SK-N-SH (cell line): ENCODE measurements at regions not wholly inside any gene's neighbourhood (a gene's known extent, or its start where the extent isn't known, plus 50 kb on each side); places are given as distances from the start of the nearest gene placed in this dataset.

Experiments
- CTCF ChIA-PET: fragments of 300-600, 350-600 bp; formaldehyde crosslinking; extraction: SDS; loops from one replicate; lab custom pipeline; 2021; lab: Yijun Ruan, JAX
- POLR2A ChIA-PET: fragments of 350-600 bp; sonication (Branson Sonifier 250); formaldehyde crosslinking; extraction: SDS; loops from one replicate; lab custom pipeline; 2020; ENCODE audit warnings: antibody characterized with exemption, inconsistent platforms; lab: Yijun Ruan, JAX
- DNase-seq: peaks from one replicate; pipeline ENCODE4 v3.0.0; 2012
- H2AFZ ChIP-seq: fragments of 200-600 bp; sonication (generic); 2 replicates; pipeline ENCODE4 v1.8.1; 2016; ENCODE audit warnings: antibody characterized with exemption, mild to moderate bottlenecking, low read depth
- H3F3A ChIP-seq: fragments of 200-600 bp; sonication (generic); replicated peaks from 2 replicates; pipeline ENCODE3; 2016; ENCODE audit warnings: antibody characterized with exemption, mild to moderate bottlenecking; ENCODE audit not compliant: insufficient read depth
- H3K27ac ChIP-seq, 2 experiments: fragments of 200-500 bp in 1 of 2; fragments of 200-600 bp in 1 of 2; sonication (Bioruptor generic) in 1 of 2; sonication (generic), shearing (Covaris generic) in 1 of 2; 2 replicates each; pipeline versions ENCODE4 v1.5.1 to v1.6.1; 2014 to 2016; ENCODE audit warnings: low read depth in 2 of 2, inconsistent platforms in 1 of 2, low read length in 1 of 2, mild to moderate bottlenecking in 1 of 2, mixed read lengths in 1 of 2
- H3K27me3 ChIP-seq: fragments of 200-600 bp; sonication (generic), shearing (Covaris generic); 2 replicates; pipeline ENCODE4 v1.6.1; 2016; ENCODE audit warnings: mixed run types; ENCODE audit not compliant: insufficient read depth
- H3K36me3 ChIP-seq, 2 experiments: fragments of 200-500 bp in 1 of 2; fragments of 200-600 bp in 1 of 2; sonication (Bioruptor generic) in 1 of 2; sonication (generic) in 1 of 2; replicated peaks in 1 of 2; 2 replicates each; pipeline versions ENCODE3 to v1.5.1; 2014 to 2016; ENCODE audit warnings: low read length in 1 of 2, mild to moderate bottlenecking in 1 of 2; ENCODE audit not compliant: insufficient read depth in 2 of 2, control insufficient read depth in 1 of 2
- H3K4me1 ChIP-seq, 2 experiments: fragments of 200-500 bp in 1 of 2; fragments of 200-600 bp in 1 of 2; sonication (Bioruptor generic) in 1 of 2; sonication (generic), shearing (Covaris generic) in 1 of 2; 2 replicates each; pipeline versions ENCODE4 v1.5.1 to v1.6.1; 2014 to 2016; ENCODE audit warnings: low read depth in 1 of 2, low read length in 1 of 2, mixed run types in 1 of 2; ENCODE audit not compliant: insufficient read depth in 2 of 2, control insufficient read depth in 1 of 2
- H3K4me2 ChIP-seq: fragments of 200-600 bp; sonication (generic), shearing (Covaris generic); 2 replicates; pipeline ENCODE4 v1.6.1; 2017; ENCODE audit warnings: mixed run types
- H3K4me3 ChIP-seq, 2 experiments: fragments of 200-500 bp in 1 of 2; fragments of 200-600 bp in 1 of 2; sonication (Bioruptor generic) in 1 of 2; sonication (generic), shearing (Covaris generic) in 1 of 2; 2 replicates each; pipeline versions ENCODE4 v1.5.1 to v1.8.1; 2014 to 2016; ENCODE audit warnings: low read depth in 2 of 2, inconsistent platforms in 1 of 2, low read length in 1 of 2, mild to moderate bottlenecking in 1 of 2, mixed read lengths in 1 of 2, moderate library complexity in 1 of 2
- H3K79me2 ChIP-seq: fragments of 200-600 bp; sonication (generic); 2 replicates; pipeline ENCODE4 v1.8.1; 2017; ENCODE audit warnings: mild to moderate bottlenecking; ENCODE audit not compliant: insufficient read depth
- H3K9ac ChIP-seq: fragments of 200-600 bp; sonication (generic); 2 replicates; pipeline ENCODE4 v1.6.1; 2017; ENCODE audit warnings: mixed run types
- H3K9me2 ChIP-seq: fragments of 200-600 bp; sonication (generic); 2 replicates; pipeline ENCODE4 v1.6.1; 2017; ENCODE audit warnings: mixed run types
- H3K9me3 ChIP-seq: fragments of 200-600 bp; sonication (generic); 2 replicates; pipeline ENCODE4 v1.6.1; 2017; ENCODE audit warnings: mixed run types, mild to moderate bottlenecking, moderate library complexity
- H4K20me1 ChIP-seq: fragments of 200-600 bp; sonication (generic); 2 replicates; pipeline ENCODE4 v1.6.1; 2017; ENCODE audit warnings: mild to moderate bottlenecking, mixed run types; ENCODE audit not compliant: insufficient read depth
- CHD2 ChIP-seq: fragments of 150-350 bp; IDR thresholded peaks from 2 replicates; pipeline ENCODE4 v1.6.1; 2018; ENCODE audit warnings: low read length; ENCODE audit not compliant: partially characterized antibody
- ELF1 ChIP-seq: IDR thresholded peaks from 2 replicates; pipeline ENCODE4 v1.4.0; 2012
- EZH2phosphoT487 ChIP-seq: fragments of 200-600 bp; sonication (generic); IDR thresholded peaks from 2 replicates; pipeline ENCODE4 v1.6.1; 2017; ENCODE audit warnings: low read depth, mixed run types, mild to moderate bottlenecking, antibody characterized with exemption, moderate library complexity, borderline replicate concordance
- FOSL2 ChIP-seq: IDR thresholded peaks from 2 replicates; pipeline ENCODE4 v1.4.0; 2012; ENCODE audit warnings: low read depth, mild to moderate bottlenecking, moderate library complexity, borderline replicate concordance
- FOXJ3 ChIP-seq: sonication (generic); formaldehyde crosslinking; IDR thresholded peaks from 2 replicates; pipeline ENCODE4 v1.5.1; 2020; ENCODE audit warnings: mild to moderate bottlenecking, missing genetic modification reagents
- GATA2 ChIP-seq: sonication (generic); formaldehyde crosslinking; IDR thresholded peaks from 2 replicates; pipeline ENCODE4 v1.5.0; 2020; ENCODE audit warnings: mild to moderate bottlenecking, missing genetic modification reagents
- NRF1 ChIP-seq: IDR thresholded peaks from 2 replicates; pipeline ENCODE4 v1.6.1; 2012; ENCODE audit warnings: low read depth, mild to moderate bottlenecking, low read length
- POLR2AphosphoS5 ChIP-seq: IDR thresholded peaks from 2 replicates; pipeline ENCODE4 v1.6.1; 2012; ENCODE audit warnings: low read depth, low read length
- RAD21 ChIP-seq: IDR thresholded peaks from 2 replicates; pipeline ENCODE4 v1.6.1; 2012; ENCODE audit warnings: mild to moderate bottlenecking, low read length
- RXRA ChIP-seq: IDR thresholded peaks from 2 replicates; pipeline ENCODE4 v1.4.0; 2012; ENCODE audit warnings: low read depth, mild to moderate bottlenecking, borderline replicate concordance
- SIN3A ChIP-seq: IDR thresholded peaks from 2 replicates; pipeline ENCODE4 v1.6.1; 2012; ENCODE audit warnings: low read depth, mild to moderate bottlenecking, low read length, moderate library complexity, borderline replicate concordance
- TAF1 ChIP-seq: IDR thresholded peaks from 2 replicates; pipeline ENCODE4 v1.6.1; 2012; ENCODE audit warnings: low read depth, mild to moderate bottlenecking, low read length, moderate library complexity, borderline replicate concordance
- YY1 ChIP-seq: IDR thresholded peaks from 2 replicates; pipeline ENCODE4 v1.4.0; 2012; ENCODE audit warnings: low read depth, mild to moderate bottlenecking
- WGBS: methylation state at CpG from one replicate; pipeline ENCODE4 v1.1.6; 2017; ENCODE audit warnings: low lambda C conversion rate; 5-methylcytosine and 5-hydroxymethylcytosine counted together
- TF ChIP-seq, protein P1 (sequence below): fragments of 200-600 bp; sonication (generic); IDR thresholded peaks from 2 replicates; pipeline ENCODE4 v1.6.1; 2017; ENCODE audit warnings: antibody characterized with exemption, mild to moderate bottlenecking, moderate library complexity
- TF ChIP-seq, protein P2 (sequence below): fragments of 150-350 bp; IDR thresholded peaks from 2 replicates; pipeline ENCODE4 v1.6.1; 2016; ENCODE audit warnings: mild to moderate bottlenecking, low read depth, low read length
- TF ChIP-seq, protein P3 (sequence below): IDR thresholded peaks from 2 replicates; pipeline ENCODE4 v1.4.0; 2012; ENCODE audit warnings: low read depth, borderline replicate concordance
- TF ChIP-seq, protein P4 (sequence below): IDR thresholded peaks from 2 replicates; pipeline ENCODE4 v1.4.0; 2012; ENCODE audit warnings: low read depth
- TF ChIP-seq, protein P5 (sequence below): IDR thresholded peaks from 2 replicates; pipeline ENCODE4 v1.6.1; 2012; ENCODE audit warnings: mild to moderate bottlenecking, low read depth, low read length, moderate library complexity
- TF ChIP-seq, protein P6 (sequence below): fragments of 150-350 bp; IDR thresholded peaks from 2 replicates; pipeline ENCODE4 v1.6.1; 2017; ENCODE audit warnings: antibody characterized with exemption, low read length, low read depth, borderline replicate concordance

DNA sequence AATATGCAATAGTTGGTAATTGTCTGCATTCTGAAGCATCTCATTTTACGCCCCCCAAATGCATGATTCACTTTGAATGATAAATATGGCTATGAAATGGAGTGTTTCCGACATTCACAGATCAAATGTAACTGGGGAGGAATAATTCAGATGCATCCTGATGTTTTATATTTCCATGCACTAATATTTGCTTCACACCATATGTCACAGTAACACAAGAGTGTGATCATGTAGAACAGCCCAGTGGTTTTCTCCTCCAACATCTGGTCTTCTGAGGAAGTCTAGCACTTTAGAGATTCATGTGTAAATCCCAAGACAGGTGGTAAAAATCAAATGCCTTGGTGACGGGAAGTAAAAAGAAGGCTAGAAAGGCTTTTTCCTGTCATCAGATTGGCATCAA, 273.1 kb downstream of the DIO2 start:
- Histone ChIP-seq H3K79me2 (no peaks in the 10 kb centered on the region), H3K4me2 (no peak overlapping the region), H3K36me3 (no peaks in the 10 kb centered on the region), H3K9ac (no peak overlapping the region), H3K9me2 (no peaks in the 10 kb centered on the region), H3K27ac (no peak overlapping the region), H3K4me3 (no peak overlapping the region), H3K4me1 (no peaks in the 10 kb centered on the region), H3F3A (no peaks in the 10 kb centered on the region), H3K9me3 (no peaks in the 10 kb centered on the region), H3K27me3 (no peaks in the 10 kb centered on the region; the same call in 1 of the 2 replicates), H4K20me1 (no peaks in the 10 kb centered on the region), H2AFZ (no peak overlapping the region)
- no peak for DNase-seq
- CTCF ChIA-PET = no interaction called here
- WGBS = 12% methylated on average over 3 of the region's 3 CpGs
- POLR2A ChIA-PET = no interaction called here
- TF ChIP-seq, protein P1, sequence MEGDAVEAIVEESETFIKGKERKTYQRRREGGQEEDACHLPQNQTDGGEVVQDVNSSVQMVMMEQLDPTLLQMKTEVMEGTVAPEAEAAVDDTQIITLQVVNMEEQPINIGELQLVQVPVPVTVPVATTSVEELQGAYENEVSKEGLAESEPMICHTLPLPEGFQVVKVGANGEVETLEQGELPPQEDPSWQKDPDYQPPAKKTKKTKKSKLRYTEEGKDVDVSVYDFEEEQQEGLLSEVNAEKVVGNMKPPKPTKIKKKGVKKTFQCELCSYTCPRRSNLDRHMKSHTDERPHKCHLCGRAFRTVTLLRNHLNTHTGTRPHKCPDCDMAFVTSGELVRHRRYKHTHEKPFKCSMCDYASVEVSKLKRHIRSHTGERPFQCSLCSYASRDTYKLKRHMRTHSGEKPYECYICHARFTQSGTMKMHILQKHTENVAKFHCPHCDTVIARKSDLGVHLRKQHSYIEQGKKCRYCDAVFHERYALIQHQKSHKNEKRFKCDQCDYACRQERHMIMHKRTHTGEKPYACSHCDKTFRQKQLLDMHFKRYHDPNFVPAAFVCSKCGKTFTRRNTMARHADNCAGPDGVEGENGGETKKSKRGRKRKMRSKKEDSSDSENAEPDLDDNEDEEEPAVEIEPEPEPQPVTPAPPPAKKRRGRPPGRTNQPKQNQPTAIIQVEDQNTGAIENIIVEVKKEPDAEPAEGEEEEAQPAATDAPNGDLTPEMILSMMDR = no peak
- no peak for TF ChIP-seq GATA2 (CRISPR knock-in tag)
- no peak for TF ChIP-seq RAD21
- no peak for TF ChIP-seq YY1
- no peak for TF ChIP-seq FOXJ3 (CRISPR knock-in tag)
- TF ChIP-seq NRF1 = no peak
- no peak for TF ChIP-seq SIN3A
- no peak for TF ChIP-seq ELF1
- TF ChIP-seq, protein P2, sequence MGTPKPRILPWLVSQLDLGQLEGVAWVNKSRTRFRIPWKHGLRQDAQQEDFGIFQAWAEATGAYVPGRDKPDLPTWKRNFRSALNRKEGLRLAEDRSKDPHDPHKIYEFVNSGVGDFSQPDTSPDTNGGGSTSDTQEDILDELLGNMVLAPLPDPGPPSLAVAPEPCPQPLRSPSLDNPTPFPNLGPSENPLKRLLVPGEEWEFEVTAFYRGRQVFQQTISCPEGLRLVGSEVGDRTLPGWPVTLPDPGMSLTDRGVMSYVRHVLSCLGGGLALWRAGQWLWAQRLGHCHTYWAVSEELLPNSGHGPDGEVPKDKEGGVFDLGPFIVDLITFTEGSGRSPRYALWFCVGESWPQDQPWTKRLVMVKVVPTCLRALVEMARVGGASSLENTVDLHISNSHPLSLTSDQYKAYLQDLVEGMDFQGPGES = no peak
- TF ChIP-seq FOSL2 = no peak
- TF ChIP-seq RXRA = no peak
- TF ChIP-seq, protein P3, sequence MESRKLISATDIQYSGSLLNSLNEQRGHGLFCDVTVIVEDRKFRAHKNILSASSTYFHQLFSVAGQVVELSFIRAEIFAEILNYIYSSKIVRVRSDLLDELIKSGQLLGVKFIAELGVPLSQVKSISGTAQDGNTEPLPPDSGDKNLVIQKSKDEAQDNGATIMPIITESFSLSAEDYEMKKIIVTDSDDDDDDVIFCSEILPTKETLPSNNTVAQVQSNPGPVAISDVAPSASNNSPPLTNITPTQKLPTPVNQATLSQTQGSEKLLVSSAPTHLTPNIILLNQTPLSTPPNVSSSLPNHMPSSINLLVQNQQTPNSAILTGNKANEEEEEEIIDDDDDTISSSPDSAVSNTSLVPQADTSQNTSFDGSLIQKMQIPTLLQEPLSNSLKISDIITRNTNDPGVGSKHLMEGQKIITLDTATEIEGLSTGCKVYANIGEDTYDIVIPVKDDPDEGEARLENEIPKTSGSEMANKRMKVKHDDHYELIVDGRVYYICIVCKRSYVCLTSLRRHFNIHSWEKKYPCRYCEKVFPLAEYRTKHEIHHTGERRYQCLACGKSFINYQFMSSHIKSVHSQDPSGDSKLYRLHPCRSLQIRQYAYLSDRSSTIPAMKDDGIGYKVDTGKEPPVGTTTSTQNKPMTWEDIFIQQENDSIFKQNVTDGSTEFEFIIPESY = no peak
- TF ChIP-seq CHD2 = no peak

DNA sequence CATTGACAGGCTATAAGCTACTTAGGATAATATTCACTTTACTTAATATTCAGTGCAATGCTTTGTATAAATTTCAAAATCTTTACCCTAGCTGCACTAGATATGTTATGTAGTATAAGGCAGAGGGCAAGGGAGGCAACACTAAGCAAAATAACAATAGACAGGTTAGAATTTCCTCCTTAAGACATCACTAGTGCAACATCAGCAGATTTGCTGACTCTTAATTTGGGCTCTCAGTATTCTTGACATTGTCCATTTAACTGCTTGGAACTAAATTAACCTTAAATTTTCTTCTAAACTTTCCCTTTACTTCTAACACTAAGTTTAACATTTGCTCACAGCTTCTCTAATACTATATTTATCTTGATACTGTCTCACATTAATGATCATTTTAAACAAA, 273.9 kb downstream of the DIO2 start:
- H3K27me3 ChIP-seq = no peaks in the 10 kb centered on the region; the same call in 1 of the 2 replicates
- H3K9me3 ChIP-seq = no peaks in the 10 kb centered on the region
- no peaks in the 10 kb centered on the region for H3F3A ChIP-seq
- H3K36me3 ChIP-seq = no peaks in the 10 kb centered on the region
- H3K4me3 ChIP-seq = no peak overlapping the region
- POLR2A ChIA-PET = no interaction called here
- no peaks in the 10 kb centered on the region for H3K4me1 ChIP-seq
- H3K79me2 ChIP-seq = no peaks in the 10 kb centered on the region
- H3K9me2 ChIP-seq = no peaks in the 10 kb centered on the region
- H2AFZ ChIP-seq = no peak overlapping the region
- DNase-seq = no peak
- H3K9ac ChIP-seq = no peak overlapping the region
- H3K4me2 ChIP-seq = no peak overlapping the region
- H3K27ac ChIP-seq = no peak overlapping the region
- CTCF ChIA-PET = no interaction called here
- no peaks in the 10 kb centered on the region for H4K20me1 ChIP-seq
- TF ChIP-seq EZH2phosphoT487 (no peak), FOXJ3 (CRISPR knock-in tag) (no peak), TAF1 (no peak), RAD21 (no peak), ELF1 (no peak), POLR2AphosphoS5 (no peak), GATA2 (CRISPR knock-in tag) (no peak)
- TF ChIP-seq, protein P4, sequence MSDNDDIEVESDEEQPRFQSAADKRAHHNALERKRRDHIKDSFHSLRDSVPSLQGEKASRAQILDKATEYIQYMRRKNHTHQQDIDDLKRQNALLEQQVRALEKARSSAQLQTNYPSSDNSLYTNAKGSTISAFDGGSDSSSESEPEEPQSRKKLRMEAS = no peak
- TF ChIP-seq, protein P5, sequence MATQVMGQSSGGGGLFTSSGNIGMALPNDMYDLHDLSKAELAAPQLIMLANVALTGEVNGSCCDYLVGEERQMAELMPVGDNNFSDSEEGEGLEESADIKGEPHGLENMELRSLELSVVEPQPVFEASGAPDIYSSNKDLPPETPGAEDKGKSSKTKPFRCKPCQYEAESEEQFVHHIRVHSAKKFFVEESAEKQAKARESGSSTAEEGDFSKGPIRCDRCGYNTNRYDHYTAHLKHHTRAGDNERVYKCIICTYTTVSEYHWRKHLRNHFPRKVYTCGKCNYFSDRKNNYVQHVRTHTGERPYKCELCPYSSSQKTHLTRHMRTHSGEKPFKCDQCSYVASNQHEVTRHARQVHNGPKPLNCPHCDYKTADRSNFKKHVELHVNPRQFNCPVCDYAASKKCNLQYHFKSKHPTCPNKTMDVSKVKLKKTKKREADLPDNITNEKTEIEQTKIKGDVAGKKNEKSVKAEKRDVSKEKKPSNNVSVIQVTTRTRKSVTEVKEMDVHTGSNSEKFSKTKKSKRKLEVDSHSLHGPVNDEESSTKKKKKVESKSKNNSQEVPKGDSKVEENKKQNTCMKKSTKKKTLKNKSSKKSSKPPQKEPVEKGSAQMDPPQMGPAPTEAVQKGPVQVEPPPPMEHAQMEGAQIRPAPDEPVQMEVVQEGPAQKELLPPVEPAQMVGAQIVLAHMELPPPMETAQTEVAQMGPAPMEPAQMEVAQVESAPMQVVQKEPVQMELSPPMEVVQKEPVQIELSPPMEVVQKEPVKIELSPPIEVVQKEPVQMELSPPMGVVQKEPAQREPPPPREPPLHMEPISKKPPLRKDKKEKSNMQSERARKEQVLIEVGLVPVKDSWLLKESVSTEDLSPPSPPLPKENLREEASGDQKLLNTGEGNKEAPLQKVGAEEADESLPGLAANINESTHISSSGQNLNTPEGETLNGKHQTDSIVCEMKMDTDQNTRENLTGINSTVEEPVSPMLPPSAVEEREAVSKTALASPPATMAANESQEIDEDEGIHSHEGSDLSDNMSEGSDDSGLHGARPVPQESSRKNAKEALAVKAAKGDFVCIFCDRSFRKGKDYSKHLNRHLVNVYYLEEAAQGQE = no peak
- TF ChIP-seq, protein P6, sequence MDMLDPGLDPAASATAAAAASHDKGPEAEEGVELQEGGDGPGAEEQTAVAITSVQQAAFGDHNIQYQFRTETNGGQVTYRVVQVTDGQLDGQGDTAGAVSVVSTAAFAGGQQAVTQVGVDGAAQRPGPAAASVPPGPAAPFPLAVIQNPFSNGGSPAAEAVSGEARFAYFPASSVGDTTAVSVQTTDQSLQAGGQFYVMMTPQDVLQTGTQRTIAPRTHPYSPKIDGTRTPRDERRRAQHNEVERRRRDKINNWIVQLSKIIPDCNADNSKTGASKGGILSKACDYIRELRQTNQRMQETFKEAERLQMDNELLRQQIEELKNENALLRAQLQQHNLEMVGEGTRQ = no peak
